ENCODE measurements at regions not wholly inside any gene's neighbourhood (a gene's known extent, or its start where the extent isn't known, plus 50 kb on each side); places are given as distances from the start of the nearest gene placed in this dataset.
"Not testable (repeated sequence)": the region's sequence is repeated elsewhere in the genome, so short reads cannot be mapped to it uniquely, and the experiment has no call there.

DNA sequence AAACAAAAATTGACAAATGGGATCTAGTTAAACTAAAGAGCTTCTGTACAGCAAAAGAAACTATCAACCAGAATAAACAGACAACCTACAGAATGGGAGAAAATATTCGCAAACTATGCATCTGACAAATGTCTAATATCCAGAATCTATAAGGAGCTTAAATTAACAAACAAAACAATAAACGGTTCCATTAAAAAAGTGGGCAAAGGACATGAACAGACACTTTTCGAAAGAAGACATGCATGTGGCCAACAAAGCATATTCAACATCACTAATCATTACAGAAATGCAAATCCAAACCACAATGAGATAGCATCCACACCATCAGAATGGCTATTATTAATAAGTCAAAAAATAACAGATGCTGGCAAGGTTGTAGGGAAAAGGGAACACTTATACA lies 50.5 kb upstream of the MED13L start:
- not testable (repeated sequence) for DNase-seq

DNA sequence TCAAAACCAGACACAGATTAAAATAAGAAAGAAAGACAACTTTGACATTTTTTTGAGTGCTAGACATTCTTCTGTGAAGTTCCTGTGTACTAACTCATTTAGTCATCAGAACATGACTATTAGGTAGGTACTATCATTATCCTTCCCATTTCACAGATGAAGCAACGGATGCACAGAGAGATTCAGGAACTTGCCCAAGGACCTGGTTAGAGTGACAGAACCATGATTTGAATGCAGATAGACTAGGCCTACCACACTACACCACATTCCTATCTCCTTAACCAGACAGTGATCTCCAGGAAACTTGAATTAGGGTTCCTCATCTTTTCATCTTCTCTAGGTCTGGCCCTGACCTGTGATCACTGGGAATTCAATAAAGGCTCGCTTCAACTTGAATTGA lies 54.4 kb upstream of the MED13L start:
- no peak for DNase-seq

DNA sequence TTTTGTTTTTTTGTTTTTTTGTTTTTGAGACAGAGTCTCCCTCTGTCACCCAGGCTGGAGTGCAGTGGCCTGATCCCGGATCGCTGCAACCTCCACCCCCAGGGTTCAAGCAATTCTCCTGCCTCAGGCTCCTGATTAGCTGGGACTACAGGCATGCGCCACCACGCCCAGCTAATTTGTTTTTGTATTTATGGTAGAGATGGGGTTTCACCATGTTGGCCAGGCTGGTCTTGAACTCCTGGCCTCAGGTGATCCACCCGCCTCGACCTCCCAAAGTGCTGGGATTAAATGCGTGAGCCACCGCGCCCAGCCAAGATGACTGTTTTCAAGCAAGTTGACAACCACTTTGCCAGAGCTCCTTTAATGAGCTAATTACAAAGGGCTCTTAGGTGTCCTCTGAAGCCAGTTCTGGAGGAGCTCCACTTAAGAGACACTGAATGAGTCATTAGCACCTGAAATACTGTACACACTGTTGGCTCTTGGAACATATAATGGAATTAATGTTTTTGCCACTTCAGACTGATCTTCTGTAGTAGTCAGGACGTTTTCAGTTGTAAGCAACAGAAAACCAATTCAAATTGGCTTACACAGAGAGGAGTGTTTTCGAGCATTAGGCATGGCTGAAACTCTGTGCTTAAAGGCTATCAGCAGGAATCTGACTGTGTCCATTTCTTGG lies 55.4 kb upstream of the MED13L start:
- no peak for DNase-seq

DNA sequence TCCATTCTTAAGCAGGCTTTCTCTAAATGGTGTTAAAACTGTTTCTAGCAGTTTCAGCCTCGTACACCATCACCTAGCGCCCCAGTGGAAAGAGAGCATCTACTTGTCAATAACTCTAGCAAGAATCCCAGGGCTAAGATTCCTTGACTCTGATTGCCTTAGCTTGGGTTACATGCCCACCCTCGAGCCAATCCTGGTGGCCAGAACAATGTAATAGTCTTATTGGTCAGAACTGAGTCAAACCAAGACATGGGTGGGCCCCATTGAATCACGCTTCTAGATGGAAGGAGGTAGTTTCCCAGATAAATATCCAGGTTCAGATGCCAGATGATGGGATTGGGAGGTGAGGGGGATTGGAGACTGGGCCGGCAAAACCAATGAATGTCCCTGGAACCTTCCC lies 55.9 kb upstream of the MED13L start:
- DNase-seq: no peak

DNA sequence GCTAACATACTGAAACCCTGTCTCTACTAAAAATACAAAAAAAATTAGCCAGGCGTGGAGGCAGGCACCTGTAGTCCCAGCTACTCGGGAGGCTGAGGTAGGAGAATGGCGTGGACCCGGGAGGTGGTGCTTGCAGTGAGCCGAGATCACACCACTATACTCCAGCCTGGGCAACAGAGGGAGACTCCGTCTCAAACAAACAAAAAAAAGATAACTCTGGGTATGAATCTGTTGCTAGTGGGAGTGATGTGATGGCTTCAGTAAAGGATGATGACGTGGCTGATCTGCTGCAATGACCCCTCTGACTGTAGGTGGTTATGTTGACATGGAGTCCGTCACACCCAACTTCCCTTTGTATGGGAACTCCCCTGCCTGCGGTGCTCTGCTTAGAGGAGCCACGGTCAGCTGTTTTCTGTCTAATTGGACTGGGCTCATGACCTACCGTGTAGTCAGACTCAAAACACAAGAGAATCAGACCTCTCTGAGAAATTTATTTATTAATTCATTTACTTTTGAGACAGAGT lies 59.1 kb upstream of the MED13L start:
- no peak for DNase-seq

DNA sequence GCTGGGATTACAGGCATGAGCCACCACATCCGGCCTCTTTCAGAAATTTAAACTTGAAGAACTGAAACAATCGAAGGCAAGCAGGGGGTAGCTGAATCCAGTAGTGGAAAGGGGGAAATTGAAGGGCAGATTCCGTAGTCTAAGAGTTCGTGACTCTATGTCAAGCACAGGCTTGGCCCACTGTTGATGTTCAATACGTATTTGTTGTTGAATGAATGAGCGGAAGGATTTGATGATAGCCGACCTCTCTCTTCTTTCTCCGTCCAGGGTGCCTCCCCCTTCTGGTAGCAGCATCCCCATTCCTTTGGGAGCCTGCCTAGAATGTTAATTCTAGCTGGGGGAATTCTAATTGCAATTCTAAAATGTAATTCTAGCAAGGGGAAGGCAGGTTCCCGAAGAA lies 59.8 kb upstream of the MED13L start:
- DNase-seq: no peak

DNA sequence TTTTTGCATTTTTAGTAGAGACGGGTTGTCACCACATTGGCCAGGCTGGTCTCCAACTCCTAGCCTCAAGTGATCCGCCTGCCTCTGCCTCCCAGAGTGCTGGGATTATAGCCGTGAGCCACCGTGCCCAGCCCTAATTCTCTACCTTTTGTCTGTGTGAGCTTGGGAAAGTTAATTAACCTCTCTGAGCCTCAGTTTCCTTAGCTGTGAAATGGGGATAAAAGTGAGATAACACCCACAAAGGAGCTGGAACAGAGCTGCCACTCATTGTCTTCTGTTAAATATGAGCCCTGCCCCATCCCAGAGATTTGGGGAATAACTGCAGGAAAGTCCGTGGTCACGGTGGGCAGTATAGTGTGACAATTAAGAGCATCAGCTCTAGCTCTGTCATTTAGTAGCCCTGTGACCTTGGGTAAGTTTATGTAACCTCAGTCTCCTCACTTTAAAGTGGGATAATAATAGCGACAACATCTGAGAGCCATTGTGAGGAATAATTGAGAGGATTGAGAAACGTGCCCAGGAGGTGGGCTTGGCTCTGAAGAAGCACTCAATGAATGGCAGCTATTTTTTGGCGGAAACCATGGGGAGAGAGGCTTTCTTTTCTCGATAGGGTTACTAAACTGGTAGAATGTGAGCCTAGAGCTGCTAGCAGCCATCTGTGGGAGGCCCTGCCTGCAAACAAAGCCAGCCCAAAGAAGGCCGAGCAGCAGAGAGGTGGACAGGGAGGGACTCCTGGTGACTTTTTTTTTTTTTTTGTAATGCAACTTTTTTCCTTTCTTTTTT lies 60.8 kb upstream of the MED13L start:
- no peak for DNase-seq

GRCh38 chr12:116339062-116339461 lies 61.6 kb upstream of the MED13L start:
- DNase-seq: no peak

DNA sequence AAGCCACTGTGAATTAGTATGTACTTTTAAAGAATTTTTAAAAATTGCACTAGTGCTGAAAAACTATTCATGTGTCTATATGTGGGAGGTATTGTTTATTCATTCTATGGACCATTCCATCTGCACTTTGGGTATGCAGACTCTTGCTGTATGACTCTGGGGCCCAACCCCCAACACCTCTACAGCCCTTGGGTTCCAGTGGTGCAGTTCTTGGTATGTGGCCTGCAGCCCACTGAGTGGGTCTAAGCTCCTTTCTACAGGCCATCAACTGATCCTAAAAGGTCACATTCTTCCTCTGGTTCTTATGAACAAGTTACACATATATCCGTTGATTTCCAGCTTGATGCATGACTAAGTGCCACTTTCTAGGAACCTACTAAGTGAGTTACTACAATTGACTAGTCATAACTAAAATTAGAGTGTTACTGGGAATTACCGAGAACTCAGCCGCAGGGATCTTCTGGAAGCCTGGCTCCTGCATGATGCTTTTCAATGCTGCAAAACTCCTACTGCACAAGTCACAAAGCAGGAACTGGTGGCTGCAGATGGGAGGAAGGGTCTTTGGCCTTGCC lies 62.4 kb upstream of the MED13L start:
- no peak for DNase-seq

DNA sequence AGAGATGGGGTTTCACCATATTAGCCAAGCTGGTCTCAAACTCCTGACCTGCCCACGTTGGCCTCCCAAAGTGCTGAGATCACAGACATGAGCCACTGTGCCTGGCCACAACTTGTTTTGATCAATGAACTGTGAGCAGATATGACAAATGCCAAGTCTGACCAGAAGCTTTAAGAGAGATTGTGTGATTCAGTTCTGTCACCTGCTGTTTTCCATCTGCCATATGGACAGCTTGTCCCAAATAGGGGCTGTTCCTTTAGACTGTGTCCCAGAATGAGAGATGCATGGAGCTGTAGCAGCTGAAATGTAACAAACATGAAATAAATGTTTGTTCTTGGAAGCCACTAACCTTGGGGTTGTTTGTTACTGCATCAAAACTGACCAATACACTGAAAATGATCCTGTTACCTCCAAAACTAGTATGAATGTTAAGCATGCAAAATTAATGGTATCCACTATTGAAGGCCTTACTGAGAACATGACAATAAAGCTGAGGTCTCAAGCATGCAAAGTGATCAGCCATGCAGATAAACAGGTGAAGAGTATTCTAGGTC lies 65.9 kb upstream of the MED13L start:
- DNase-seq: no peak

- no peak for DNase-seq
Observed at GRCh38 chr12:116346222-116346621, 68.7 kb upstream of the MED13L start.

- no peak for DNase-seq
Observed at GRCh38 chr12:116346741-116347140, 69.2 kb upstream of the MED13L start.

DNA sequence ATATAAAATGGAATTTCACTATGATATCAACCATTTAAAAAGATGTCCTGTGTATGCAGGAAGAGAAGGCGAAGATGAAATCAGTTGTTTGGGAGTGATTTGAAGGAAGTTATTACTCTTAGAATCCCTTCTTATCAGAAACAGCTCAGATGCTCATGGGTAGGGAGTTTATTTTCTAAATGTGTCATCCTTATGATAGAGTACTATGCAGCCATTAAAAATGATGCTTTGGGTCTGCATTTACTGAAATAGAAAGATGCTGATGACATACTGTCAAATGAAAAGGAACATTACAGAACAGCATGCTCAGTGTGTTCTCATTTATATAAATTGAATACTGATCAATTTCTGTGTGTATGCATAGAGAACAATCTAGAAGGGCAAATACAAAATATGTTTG lies 69.8 kb upstream of the MED13L start:
- DNase-seq: no peak

- DNase-seq: no peak
Observed at GRCh38 chr12:116352315-116352835, 74.9 kb upstream of the MED13L start.

- DNase-seq: no peak
Observed at GRCh38 chr12:116353958-116354357, 76.5 kb upstream of the MED13L start.

GRCh38 chr12:116354534-116354933 lies 77.0 kb upstream of the MED13L start:
- DNase-seq: no peak

DNA sequence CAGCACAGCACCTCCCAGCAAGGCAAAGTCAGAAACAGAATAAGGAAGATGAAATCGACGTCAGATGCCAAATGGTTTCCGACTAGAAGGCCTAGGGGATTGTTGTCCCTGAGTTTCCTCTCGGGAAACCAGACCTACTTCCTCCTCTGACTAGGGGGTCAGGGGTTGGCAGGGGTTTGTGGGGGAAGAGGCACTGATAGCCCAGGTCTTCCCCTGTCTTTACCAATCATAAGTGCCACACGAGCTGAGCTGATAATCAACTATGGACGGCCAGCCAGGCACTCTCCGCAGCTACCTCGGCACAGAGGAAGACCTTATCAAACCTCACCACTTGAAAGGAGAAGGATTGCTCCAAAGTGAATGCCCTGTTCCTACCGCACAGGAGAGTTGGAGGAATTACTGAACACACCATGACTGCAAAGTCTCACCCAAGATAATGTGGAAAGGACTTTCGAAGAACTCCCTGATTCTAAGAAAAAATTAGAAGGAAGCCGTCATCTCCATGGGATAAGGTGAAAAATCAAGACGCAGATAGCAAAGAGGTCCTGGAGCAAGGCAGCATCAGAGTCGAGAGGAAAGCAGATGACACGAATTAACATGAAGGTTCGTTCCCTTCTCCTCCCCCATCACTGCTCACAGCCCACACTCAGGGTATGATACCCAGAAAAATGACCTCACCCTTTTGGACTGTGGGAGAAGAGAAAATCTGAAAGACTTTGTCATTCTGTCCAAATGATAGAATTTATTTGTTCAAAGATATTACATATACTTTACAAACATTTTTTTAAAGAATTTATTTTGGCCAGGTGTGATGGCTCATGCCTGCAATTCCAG lies 77.7 kb upstream of the MED13L start:
- DNase-seq: no peak

GRCh38 chr12:116358536-116358892 lies 81.0 kb upstream of the MED13L start:
- DNase-seq: no peak

DNA sequence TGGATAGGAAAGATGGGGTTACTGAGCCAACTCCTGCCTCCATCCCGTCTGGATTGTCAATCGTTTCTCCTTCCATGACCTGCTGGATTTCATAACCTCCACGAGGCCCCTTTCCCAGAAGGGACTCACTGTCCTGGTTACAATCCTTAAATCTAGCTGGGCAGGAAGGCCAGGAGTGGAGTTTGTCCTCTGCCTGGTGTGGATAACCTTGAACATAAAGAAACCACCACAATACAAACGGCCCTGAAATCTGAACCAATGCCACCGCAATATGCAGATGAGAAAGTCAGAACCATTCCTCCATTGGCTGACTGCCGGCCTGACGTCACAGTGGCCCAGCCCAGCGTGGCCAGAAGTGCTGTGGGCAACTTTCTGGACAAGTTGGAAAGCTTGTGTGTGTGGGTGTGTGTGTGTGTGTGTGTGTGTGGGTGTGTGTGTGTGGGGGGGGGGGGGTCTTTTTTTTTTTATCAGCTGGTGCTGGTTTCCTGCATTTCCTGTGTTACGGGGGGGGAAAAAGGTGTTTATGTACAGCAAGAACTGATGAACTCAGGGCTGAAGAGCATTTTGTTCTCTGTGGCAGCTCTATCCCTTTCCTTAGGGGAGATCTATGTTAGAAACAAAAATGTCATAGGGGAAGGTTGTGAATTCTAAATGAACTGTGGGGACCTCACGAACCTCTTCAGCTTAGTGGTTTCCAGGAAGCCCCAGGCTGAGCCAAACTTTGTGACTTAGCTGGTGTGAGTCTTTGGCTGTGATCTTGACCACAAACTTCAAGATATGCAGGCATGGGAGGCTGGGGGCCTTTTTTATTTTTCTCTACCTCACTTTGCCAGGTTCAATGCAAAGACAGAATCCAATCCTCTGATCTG lies 81.6 kb upstream of the MED13L start:
- DNase-seq: peak; percentile 47 to 49

DNA sequence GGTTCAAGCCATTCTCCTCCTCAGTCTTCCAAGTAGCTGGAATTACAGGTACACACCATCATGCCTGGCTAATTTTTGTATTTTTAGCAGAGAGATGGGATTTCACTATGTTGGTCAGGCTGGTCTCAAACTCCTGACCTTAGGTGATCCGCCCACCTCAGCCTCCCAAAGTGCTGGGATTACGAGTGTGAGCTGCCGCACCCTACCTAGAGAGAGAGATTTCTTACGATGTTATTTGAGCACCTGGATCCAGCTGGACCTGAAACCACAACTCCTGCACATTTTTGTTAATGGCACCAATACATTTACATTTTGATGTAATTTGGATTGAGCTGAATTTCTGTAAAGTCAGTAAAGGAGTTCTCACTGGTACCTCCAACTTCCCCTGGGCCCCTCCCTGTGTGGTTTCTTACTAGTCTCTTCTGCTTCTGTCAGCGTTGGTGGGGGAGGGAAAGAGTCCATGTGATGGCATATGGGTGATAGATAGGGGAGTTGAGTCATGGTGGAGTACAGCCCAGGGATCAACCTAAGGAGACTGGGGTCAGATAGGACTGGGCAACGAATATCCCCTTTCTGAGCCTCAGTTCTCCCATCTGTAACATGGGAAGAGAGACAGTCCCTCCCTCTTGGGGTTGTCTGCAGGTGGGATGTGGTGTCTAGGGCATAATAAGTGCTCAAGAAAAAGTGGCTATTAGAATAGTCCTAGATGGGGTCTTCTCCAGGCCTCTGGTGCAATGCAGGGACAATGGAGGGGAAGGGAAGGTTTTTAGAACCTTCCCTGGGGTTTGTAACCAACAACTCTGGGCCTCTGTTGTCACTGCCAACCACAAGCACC lies 83.3 kb upstream of the MED13L start:
- DNase-seq: no peak

All from activated CD4-positive, alpha-beta T cell treated with anti-CD3 and anti-CD28 coated beads, Interleukin-2, amount 50 U/mL, for 4 hours (primary cell).